ENCODE measurements at regions not wholly inside any gene's neighbourhood (a gene's known extent, or its start where the extent isn't known, plus 50 kb on each side); places are given as distances from the start of the nearest gene placed in this dataset.
"Not testable (repeated sequence)": the region's sequence is repeated elsewhere in the genome, so short reads cannot be mapped to it uniquely, and the experiment has no call there.

DNA sequence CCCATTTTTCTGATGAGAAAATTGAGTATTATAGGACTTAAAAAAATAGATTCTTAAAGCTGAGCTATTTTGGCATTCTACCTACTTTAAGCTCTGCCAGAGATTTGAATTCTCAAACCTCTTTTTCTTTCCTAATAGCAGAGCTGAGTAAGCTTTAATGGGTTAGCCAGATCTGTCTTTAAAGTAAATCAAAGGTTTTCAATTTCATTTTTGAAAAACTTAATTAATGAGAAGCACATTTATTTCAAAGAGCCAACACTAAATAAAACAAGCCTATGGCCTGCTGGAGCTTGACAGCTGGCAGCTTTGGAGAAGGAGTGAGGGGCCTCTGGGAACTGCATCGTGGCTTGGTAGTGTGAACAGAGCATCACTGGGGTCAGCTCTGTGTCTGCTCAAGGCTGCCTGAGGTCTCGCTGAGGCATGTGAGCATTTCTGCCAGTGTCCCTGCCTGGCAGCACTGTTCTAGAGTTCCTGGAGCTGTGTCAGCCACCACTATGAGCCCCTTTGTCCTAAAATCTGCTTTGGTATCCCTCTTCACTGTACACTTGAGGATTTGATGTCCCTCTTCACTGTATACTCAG is 50.4 kb upstream of the PRSS23 start:
- DNase-seq (ENCODE audit: low read depth) = no peak

DNA sequence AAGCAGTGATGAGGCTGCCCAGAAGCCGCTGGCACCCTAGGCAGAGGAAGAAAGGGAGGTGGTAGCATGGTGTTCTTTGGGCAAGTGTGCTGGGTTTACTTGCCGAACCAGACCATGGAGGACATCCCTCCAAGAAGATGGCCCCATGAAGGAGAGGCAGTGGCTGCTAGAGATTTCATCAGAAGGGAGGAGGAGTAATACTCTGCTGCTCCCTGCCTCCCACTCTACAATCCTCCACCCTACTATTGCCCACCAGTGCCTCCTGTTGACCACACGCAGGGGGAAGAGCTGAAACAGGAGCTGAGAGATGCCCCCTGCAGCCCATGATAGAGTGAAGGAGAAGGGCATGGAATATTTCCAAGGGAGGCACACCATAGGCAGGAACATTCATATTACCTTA is 51.0 kb upstream of the PRSS23 start:
- no peak for DNase-seq (ENCODE audit: low read depth)

- DNase-seq (ENCODE audit: low read depth) = peak; percentile 23
These were observed 52.0 kb upstream of the PRSS23 start for GRCh38 chr11:86748296-86748695.

- no peak for DNase-seq (ENCODE audit: low read depth)
These were observed 52.5 kb upstream of the PRSS23 start for GRCh38 chr11:86747801-86748200.

GRCh38 chr11:86746514-86746913 is 53.8 kb upstream of the PRSS23 start:
- DNase-seq (ENCODE audit: low read depth) = peak; percentile 12

- peak; percentile 73 for DNase-seq (ENCODE audit: low read depth)
These were observed 54.8 kb upstream of the PRSS23 start for GRCh38 chr11:86745571-86745970.

DNA sequence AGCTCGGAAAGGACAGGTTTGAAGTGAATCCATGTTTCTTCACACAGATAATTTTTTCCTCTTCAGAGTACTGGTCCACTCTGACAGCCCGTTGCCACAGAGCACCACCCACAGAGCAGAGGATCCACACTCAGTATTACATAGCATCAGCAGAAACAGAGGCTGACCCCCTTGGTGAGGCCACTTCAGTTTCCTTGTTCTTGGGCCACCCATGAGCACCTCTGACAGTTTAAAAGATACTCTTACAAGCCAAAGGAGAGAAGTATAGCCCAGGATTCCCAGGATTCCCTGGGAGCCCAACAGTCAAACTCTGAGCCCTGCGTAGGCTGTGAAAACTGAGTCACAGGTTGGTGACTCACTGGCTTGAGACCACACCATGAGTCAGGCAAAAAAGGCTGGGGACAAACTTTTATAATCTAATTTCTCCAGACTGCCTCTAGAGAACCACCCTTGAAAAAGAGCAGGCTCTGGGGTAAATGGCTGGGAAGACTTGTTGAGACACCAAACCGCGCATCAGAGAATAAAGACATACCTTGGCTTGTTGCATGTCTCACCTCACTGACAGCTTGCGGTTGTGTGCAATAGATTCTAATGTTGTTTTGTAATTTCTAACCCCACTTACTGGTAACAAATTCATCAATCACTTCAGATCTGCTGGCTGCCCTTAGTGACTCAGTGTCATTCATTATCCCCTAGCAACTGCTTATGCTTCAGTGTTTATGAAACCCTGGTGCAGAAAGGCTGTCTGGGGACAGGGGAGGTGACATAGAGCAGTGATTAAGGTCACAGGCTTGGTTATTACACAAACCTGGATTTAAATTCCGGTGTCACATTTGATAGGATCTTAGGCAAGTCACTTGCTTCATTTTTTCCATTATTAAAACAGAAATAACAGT is 56.9 kb upstream of the PRSS23 start:
- DNase-seq (ENCODE audit: low read depth) = peak; percentile 99

GRCh38 chr11:86741839-86742805 is 58.2 kb upstream of the PRSS23 start:
- DNase-seq (ENCODE audit: low read depth) = peak; percentile 98

- DNase-seq (ENCODE audit: low read depth) = no peak
These were observed 58.9 kb upstream of the PRSS23 start for GRCh38 chr11:86741484-86741835.

DNA sequence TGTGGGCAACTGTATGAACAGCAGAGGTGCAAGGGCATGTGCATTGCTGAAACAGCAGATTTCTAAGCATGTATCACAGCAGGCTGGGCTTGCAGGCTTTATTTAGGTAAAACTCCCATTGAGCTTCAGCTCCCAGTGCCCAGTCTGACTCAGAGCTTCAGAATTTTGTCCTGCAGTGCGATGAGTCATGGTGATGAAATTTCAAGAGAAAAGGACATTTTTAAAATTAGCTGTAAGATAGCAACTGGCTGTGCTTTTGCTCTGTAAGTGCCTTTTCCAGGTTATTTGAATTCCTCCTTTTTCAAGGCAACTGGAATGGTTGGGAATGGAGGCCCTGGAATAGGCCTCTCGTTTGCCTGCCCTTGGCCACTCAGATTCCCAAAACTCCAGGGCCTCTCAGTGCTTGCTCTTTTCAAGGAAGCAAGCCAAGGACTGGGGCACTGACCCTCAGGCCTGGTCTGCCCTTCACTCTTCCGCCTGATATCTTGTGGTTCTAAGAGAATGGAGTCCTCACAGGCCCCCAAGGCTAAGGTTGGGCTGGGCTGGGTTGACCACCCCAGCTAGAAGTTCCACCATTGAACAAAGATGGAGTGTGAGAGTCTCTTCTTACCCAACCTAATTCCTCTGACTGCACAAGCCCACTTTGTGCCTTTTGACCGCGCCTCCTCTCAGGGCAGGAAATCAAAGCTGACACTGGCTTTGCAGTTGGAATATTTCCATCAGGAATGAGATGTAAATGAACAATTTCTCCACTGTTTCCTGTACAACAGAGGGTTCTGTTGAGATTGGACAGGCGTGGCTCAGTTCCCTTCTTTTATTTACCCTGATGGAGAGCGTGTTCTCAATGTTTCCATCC is 59.5 kb upstream of the PRSS23 start:
- DNase-seq (ENCODE audit: low read depth) = peak; percentile 99

DNA sequence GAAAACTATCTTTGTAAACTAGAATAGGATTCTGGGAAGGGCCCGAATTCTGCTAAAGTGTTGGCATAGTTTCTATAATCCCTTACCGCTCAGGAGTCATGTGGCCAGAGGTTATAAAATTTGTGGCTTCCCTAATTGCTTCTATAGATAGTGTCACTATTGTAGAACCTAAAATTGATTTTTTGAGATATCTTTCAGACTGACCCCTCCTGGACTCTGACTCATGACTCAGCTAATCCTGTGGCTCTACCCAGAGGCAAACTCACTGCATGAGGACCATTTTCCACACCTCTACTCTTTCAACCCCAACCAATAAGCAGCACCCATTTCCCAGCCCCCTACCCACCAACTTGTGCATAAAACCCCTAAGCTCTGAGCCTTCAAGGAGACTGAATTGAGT is 61.8 kb upstream of the PRSS23 start:
- DNase-seq (ENCODE audit: low read depth) = no peak

GRCh38 chr11:86737737-86738136 is 62.6 kb upstream of the PRSS23 start:
- DNase-seq (ENCODE audit: low read depth) = peak; percentile 50

DNA sequence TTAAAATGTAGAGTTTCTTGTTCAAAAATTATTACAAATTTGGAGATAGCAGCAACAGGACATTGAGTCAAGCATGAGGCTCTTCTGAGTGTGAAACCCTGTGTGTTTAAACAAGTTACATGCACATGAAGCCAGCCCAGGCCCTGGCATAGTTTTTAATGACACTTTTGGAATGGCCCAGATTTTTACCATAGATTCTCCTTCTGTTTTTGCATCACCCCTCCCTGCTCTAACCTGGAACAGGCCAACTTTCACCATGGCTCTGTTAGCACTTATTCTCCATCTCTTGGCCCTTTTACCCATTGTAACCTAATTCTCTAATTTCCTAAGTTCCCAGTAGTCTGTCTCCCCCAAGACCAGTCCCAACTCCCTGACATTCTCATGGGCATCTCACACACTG is 63.1 kb upstream of the PRSS23 start:
- no peak for DNase-seq (ENCODE audit: low read depth)

- no peak for DNase-seq (ENCODE audit: low read depth)
These were observed 63.8 kb upstream of the PRSS23 start for GRCh38 chr11:86736291-86737143.

GRCh38 chr11:86735451-86736290 is 63.3 kb upstream of the ME3 start:
- DNase-seq (ENCODE audit: low read depth) = no peak

DNA sequence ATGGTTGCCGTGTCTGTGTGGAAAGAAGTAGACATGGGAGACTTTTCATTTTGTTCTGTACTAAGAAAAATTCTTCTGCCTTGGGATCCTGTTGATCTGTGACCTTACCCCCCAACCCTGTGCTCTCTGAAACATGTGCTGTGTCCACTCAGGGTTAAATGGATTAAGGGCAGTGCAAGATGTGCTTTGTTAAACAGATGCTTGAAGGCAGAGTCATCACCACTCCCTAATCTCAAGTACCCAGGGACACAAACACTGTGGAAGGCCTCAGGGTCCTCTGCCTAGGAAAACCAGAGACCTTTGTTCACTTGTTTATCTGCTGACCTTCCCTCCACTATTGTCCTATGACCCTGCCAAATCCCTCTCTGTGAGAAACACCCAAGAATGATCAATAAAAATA is 60.3 kb upstream of the ME3 start:
- DNase-seq (ENCODE audit: low read depth) = not testable (repeated sequence)

- not testable (repeated sequence) for DNase-seq (ENCODE audit: low read depth)
These were observed 59.9 kb upstream of the ME3 start for GRCh38 chr11:86732286-86732685.

DNA sequence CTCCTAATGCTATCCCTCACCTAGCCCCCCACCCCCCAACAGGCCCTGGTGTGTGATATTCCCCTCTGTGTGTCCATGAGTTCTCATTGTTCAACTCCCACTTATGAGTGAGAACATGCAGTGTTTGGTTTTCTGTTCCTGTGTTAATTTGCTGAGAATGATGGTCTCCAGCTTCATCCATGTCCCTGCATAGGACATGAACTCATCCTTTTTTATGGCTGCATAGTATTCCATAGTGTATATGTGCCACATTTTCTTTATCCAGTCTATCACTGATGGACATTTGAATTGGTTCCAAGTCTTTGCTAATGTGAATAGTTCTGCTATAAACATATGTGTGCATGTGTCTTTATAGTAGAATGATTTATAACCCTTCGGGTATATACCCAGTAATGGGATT is 57.2 kb upstream of the ME3 start:
- DNase-seq (ENCODE audit: low read depth) = not testable (repeated sequence)

DNA sequence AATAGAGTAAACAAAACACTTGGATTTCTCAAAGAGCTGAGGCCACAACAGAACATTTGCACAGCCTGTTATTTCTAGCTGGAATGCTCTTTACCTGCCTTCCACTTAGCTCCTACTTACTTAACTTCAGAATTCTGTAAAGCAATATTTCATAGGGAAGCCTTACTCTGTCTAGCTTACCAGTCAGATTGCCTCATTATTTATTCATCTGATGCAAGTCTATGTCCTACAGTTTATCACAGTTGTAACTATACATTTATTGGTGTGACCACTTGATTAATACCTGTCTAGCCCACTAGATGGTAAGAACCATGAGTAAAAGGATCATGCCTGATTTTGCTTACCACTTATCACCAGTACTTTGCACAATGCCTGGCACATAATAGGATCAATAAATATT is 56.1 kb upstream of the ME3 start:
- no peak for DNase-seq (ENCODE audit: low read depth)
